GM10266 (cell line): ENCODE measurements at regions not wholly inside any gene's neighbourhood (a gene's known extent, or its start where the extent isn't known, plus 50 kb on each side); places are given as distances from the start of the nearest gene placed in this dataset.

Source experiments
- DNase-seq: peaks from one replicate; pipeline ENCODE4 v3.0.0; 2012; ENCODE audit errors: extremely low spot score
- TF ChIP-seq, protein P1 (sequence below): IDR thresholded peaks from 2 replicates; pipeline ENCODE4 v1.5.1; 2012; ENCODE audit warnings: mild to moderate bottlenecking, low read depth; ENCODE audit not compliant: control insufficient read depth, insufficient read depth; ENCODE audit errors: missing control alignments

GRCh38 chr5:74357827-74358226, 282.7 kb downstream of the ENC1 start:
- DNase-seq = no peak
- TF ChIP-seq, protein P1, sequence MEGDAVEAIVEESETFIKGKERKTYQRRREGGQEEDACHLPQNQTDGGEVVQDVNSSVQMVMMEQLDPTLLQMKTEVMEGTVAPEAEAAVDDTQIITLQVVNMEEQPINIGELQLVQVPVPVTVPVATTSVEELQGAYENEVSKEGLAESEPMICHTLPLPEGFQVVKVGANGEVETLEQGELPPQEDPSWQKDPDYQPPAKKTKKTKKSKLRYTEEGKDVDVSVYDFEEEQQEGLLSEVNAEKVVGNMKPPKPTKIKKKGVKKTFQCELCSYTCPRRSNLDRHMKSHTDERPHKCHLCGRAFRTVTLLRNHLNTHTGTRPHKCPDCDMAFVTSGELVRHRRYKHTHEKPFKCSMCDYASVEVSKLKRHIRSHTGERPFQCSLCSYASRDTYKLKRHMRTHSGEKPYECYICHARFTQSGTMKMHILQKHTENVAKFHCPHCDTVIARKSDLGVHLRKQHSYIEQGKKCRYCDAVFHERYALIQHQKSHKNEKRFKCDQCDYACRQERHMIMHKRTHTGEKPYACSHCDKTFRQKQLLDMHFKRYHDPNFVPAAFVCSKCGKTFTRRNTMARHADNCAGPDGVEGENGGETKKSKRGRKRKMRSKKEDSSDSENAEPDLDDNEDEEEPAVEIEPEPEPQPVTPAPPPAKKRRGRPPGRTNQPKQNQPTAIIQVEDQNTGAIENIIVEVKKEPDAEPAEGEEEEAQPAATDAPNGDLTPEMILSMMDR = no peak

- TF ChIP-seq, protein P1 = no peak
- DNase-seq = no peak
Measured at GRCh38 chr5:74356009-74356695, 284.4 kb downstream of the ENC1 start.

DNA sequence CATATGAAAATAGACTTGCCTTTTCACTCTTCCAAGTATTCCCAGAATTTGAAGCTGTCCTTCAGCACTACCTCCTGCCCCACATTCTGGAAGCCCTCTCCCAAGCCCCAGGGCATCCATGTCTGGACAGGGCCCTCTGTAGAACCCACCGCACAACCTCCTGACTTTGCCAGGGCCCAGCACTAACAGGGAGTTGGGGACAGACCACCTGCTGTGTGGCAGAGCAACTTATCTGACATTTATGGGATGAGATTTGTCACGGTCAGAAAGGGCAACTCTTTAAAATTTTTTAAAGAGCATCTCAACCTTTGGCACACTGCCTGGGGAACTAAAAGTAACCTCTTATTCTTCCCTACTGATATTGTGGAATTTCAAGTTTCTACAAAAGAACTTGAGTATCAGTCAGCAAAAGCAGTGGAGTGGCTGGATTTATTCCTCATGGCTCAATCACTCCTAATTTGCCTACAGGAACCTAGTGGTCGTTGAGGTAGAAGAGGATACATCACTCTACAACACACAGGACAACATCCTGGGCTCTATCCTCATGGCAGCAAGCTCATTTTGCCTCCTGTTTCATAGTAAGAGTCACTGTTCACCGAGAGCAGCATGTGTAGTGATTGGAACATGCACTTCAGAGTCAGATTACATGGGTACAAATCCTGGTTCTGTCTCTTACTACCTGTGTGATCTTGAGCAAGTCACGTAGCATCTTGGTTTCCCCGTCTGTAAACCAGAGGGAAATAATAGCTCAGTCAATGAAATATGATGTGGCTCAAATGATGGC, 285.3 kb downstream of the ENC1 start:
- no peak for DNase-seq
- TF ChIP-seq, protein P1 = no peak

DNA sequence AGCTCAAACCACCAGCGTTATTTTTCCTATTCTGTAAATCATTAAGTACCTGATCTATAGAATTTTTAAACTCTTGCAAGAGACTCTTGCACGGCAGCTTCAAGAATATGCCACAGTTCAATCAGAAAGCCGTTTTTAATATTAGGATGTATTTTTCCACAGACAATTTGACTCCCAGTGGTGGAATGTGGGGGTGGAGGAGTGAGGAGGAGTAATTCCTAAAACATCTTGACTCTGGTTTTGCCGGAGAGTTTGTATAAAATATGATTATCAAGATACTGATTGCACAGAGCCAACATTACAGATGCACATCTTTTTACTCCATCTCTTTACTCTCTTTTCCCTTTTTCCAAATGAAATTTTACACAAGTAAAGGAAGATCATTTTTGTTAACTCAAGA, 288.3 kb downstream of the ENC1 start:
- no peak for DNase-seq

DNA sequence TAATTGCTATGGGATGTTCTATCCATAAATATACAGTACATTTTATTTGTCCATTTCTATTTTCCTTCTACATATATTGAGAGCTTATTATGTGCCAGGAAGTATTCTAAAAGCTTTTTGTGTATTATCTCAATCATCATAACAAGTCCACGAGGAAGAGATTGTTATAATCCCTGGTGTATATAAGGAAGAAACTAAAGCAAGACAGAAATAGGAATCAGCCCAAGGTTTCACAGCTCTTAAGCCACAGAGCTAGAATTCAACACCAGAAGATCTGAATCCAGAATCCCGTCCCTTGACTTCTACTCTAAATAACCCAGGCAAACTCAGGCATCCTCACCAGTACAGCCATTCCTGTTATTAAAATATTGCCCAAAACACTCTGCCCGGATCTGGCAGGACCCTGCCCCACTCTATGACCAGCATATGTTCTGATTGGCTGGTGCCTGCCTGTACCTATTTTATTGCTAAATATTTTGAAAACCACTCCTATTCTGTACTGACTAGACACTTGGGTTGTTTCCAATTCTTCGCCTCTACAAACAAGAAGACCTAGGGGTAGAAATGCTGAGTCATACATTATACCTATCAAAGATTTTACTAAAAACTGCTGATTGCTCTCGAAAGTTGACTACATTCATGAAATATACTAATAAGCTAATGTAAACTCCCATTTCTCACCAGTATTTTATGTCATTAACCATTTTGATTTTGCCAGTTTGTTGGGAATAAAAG, 297.4 kb downstream of the ENC1 start:
- TF ChIP-seq, protein P1 = no peak
- DNase-seq = no peak

More for the DNA sequence above, 288.3 kb downstream of the ENC1 start:
- TF ChIP-seq, protein P1 = no peak

GRCh38 chr5:74342182-74342581, 298.3 kb downstream of the ENC1 start:
- DNase-seq = no peak
- TF ChIP-seq, protein P1 = no peak
